Transverse colon (tissue), 4 donors: ENCODE measurements at regions not wholly inside any gene's neighbourhood (a gene's known extent, or its start where the extent isn't known, plus 50 kb on each side); places are given as distances from the start of the nearest gene placed in this dataset.

Experiments used
- DNase-seq: peaks from one replicate; pipeline ENCODE4 v3.0.0-alpha.2; 2019
- H3K27ac ChIP-seq, 4 donors: fragments of 200-600 bp; sonication (generic); 2 replicates each; pipeline ENCODE4 v1.5.1; 2016 to 2018; ENCODE audit warnings: inconsistent platforms in 4 of 4
- H3K27me3 ChIP-seq: fragments of 200-600 bp; sonication (generic); 2 replicates; pipeline ENCODE4 v1.5.1; 2017; ENCODE audit warnings: inconsistent platforms
- H3K36me3 ChIP-seq, 4 donors: fragments of 200-600 bp; sonication (generic); 2 replicates each; pipeline ENCODE4 v1.5.1; 2017 to 2019; ENCODE audit warnings: inconsistent platforms in 4 of 4
- H3K4me1 ChIP-seq, 4 donors: fragments of 200-600 bp; sonication (generic); 2 replicates each; pipeline ENCODE4 v1.5.1; 2017 to 2020; ENCODE audit warnings: inconsistent platforms in 4 of 4
- H3K4me3 ChIP-seq, 4 donors: fragments of 200-600 bp; sonication (generic); 1 replicate in 1 of 4; 2 replicates in 3 of 4; pipeline versions ENCODE4 v1.5.1 to v1.6.1; 2017 to 2019; ENCODE audit warnings: inconsistent platforms in 4 of 4
- H3K9me3 ChIP-seq, 2 donors: fragments of 200-600 bp; sonication (generic); 2 replicates each; pipeline ENCODE4 v1.5.1; 2017 to 2019; ENCODE audit warnings: inconsistent platforms in 2 of 2
- EP300 ChIP-seq: sonication (generic); formaldehyde crosslinking; IDR thresholded peaks from one replicate; pipeline ENCODE4 v1.6.1; 2017; ENCODE audit warnings: antibody characterized with exemption, low read depth
- POLR2A ChIP-seq: fragments of 450-650 bp; IDR thresholded peaks from one replicate; pipeline ENCODE4 v1.6.1; 2016; ENCODE audit warnings: antibody characterized with exemption, mild to moderate bottlenecking, moderate library complexity
- POLR2AphosphoS5 ChIP-seq, 3 donors: sonication (generic); formaldehyde crosslinking; IDR thresholded peaks; one replicate each; pipeline ENCODE4 v1.6.1; 2016; ENCODE audit warnings: antibody characterized with exemption in 3 of 3
- WGBS, 2 donors: methylation state at CpG; one replicate each; pipeline ENCODE4 v1.1.5; 2018; ENCODE audit warnings: low coverage in 1 of 2; 5-methylcytosine and 5-hydroxymethylcytosine counted together
- in situ Hi-C, 4 donors: fragments of 200-750 bp; cut with MboI; loops; one replicate each; pipeline versions ENCODE4 v1.15.0 to v1.15.1; 2017; ENCODE audit warnings: low sequenced_read_pairs in 3 of 4, low pct_ligation_motif_present in 1 of 4, low pct_unique_long_range_greater_than_20kb in 1 of 4
- intact Hi-C: fragments of 100-400 bp; cut with DNase I; formaldehyde crosslinking; loops from one replicate; pipeline ENCODE4 v1.15.1; 2023; ENCODE audit warnings: low total_unique reads
- TF ChIP-seq, protein P1 (sequence below), 5 experiments: fragments of 200-600 bp in 3 of 5; fragments of 450-650 bp in 2 of 5; sonication (generic) in 3 of 5; IDR thresholded peaks; 1 replicate in 2 of 5; 2 replicates in 3 of 5; pipeline ENCODE4 v1.5.1; 2016 to 2017; ENCODE audit warnings: antibody characterized with exemption in 5 of 5, inconsistent platforms in 3 of 5, mild to moderate bottlenecking in 2 of 5, moderate library complexity in 1 of 5

DNA sequence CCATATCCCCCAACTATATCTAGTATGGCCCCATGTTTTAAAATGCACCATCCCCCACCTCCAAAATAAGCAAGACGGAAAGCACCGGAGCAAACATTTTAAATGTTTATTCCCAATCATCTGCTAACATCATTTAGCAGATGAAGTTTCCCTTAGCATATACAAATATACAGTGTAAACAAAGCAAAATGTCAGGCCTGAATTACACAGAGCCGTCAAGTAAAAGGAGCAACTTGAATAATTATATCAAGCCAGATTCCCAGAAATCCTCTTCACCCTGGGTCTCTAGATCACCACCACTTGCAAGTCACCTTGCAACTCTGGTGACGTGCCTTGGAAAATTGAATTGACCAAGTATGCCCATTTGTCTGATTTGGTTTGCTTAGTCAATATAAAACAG lies 91.6 kb upstream of the COL1A2 start:
- no peaks in the 10 kb centered on the region for H3K27me3 ChIP-seq
- H3K36me3 ChIP-seq, result no peaks in the 10 kb centered on the region
- TF ChIP-seq POLR2A (no peak), POLR2AphosphoS5 (IDR thresholded peaks at IDR 0.05) (no peak), EP300 (no peak)
- TF ChIP-seq, protein P1, sequence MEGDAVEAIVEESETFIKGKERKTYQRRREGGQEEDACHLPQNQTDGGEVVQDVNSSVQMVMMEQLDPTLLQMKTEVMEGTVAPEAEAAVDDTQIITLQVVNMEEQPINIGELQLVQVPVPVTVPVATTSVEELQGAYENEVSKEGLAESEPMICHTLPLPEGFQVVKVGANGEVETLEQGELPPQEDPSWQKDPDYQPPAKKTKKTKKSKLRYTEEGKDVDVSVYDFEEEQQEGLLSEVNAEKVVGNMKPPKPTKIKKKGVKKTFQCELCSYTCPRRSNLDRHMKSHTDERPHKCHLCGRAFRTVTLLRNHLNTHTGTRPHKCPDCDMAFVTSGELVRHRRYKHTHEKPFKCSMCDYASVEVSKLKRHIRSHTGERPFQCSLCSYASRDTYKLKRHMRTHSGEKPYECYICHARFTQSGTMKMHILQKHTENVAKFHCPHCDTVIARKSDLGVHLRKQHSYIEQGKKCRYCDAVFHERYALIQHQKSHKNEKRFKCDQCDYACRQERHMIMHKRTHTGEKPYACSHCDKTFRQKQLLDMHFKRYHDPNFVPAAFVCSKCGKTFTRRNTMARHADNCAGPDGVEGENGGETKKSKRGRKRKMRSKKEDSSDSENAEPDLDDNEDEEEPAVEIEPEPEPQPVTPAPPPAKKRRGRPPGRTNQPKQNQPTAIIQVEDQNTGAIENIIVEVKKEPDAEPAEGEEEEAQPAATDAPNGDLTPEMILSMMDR (IDR thresholded peaks at IDR 0.05), result no peak
- no peak overlapping the region for H3K4me3 ChIP-seq
- DNase-seq, result no peak
- intact Hi-C loops (no loop called here), in situ Hi-C loops (no loop called here)
- no peaks in the 10 kb centered on the region for H3K9me3 ChIP-seq
- H3K4me1 ChIP-seq, result peaks cover 0 to 35% (median 19%) of the 10 kb centered on the region in 4 donors
- WGBS, 2 donors, result 51 to 60% methylated on average over 4 of the region's 4 CpGs
- peak overlapping the region; percentile 71 to 86 (median 78) for H3K27ac ChIP-seq

DNA sequence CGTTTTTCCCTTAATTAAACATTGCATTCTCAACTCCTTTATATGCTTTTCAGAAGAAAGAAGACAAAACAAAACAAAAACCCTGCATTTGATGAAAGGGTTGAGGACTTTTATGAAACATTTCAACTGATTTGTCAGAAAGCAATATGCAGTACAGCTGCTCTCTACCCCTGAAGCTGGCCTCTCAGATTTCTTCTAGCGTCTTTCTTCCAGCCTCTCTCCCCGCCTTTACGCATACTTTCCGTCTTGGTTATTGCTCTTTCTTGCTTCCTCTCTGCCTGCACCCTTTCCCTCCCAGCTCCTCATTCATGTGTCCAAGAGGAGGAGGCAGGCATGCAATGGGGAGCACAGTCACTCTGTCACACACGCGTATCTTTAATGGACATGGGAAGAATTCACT lies 91.0 kb upstream of the COL1A2 start:
- H3K27ac ChIP-seq, result peak overlapping the region; percentile 71 to 86 (median 78)
- TF ChIP-seq POLR2AphosphoS5 (IDR thresholded peaks at IDR 0.05) (peak in 1 of 3 donors; percentile 37), EP300 (no peak)
- no peaks in the 10 kb centered on the region for H3K9me3 ChIP-seq
- H3K4me3 ChIP-seq, result no peak overlapping the region
- in situ Hi-C loops (no loop called here), intact Hi-C loops (no loop called here)
- DNase-seq, result peak; percentile 10
- H3K27me3 ChIP-seq, result no peaks in the 10 kb centered on the region
- peaks cover 0 to 31% (median 19%) of the 10 kb centered on the region in 4 donors for H3K4me1 ChIP-seq
- 26 to 28% methylated on average over 7 of the region's 7 CpGs for WGBS, 2 donors
- no peaks in the 10 kb centered on the region for H3K36me3 ChIP-seq

DNA sequence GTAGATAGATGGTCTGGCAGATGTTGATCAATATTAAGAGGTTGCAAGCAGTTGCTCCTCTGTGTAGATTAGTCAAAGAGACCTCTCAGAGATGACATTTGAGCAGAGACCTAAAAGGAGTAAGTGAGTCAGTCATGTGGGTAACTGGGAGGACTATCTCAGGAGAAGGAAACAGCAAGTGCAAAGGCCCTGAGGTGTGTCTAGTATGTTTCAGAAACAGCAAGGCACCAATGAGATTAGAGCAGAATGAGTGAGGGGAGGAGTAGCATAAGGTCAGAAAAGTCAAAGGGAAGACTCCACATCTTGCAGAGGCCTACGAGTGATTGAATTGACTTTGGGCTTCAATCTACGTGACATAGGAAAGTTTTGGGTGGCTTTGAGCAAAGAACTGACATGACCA lies 89.8 kb upstream of the COL1A2 start:
- in situ Hi-C loops, result no loop called here
- Histone ChIP-seq H3K4me1 (peaks cover 0 to 28% (median 19%) of the 10 kb centered on the region in 4 donors), H3K36me3 (no peaks in the 10 kb centered on the region), H3K4me3 (no peak overlapping the region), H3K27me3 (no peaks in the 10 kb centered on the region), H3K27ac (peak overlapping the region in 1 of 4 donors; percentile 86), H3K9me3 (no peaks in the 10 kb centered on the region)
- intact Hi-C loops, result no loop called here
- no peak for DNase-seq
- TF ChIP-seq EP300, result no peak
- TF ChIP-seq POLR2A, result no peak
- TF ChIP-seq, protein P1 (IDR thresholded peaks at IDR 0.05), result no peak
- TF ChIP-seq POLR2AphosphoS5 (IDR thresholded peaks at IDR 0.05), result no peak
- WGBS, 2 donors, result 84 to 100% methylated on average over 2 of the region's 2 CpGs

DNA sequence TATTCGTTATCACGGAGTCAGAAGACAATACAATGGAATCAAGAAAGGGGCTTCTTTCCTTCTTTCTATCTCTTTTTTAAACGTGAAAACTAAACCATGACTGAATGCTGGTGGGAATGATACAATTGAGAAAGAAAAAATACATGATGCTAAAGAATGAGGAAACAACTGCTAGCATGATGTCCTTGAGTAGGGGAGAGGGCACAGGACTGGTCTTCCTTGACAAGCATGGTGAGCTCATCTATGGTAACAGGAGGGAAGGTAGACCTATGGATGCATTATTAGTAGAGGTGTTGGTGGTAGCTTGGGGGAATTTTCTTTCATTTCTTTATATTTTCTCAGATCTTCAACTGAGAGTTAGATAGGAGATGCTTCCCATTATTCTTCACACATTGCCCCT lies 88.9 kb upstream of the COL1A2 start:
- TF ChIP-seq POLR2AphosphoS5 (IDR thresholded peaks at IDR 0.05), result no peak
- no peak for TF ChIP-seq POLR2A
- no peak for TF ChIP-seq EP300
- TF ChIP-seq, protein P1 (IDR thresholded peaks at IDR 0.05), result no peak
- Histone ChIP-seq H3K36me3 (no peaks in the 10 kb centered on the region), H3K27me3 (no peaks in the 10 kb centered on the region), H3K27ac (no peak overlapping the region), H3K9me3 (no peaks in the 10 kb centered on the region), H3K4me1 (peaks cover 0 to 23% (median 15%) of the 10 kb centered on the region in 4 donors), H3K4me3 (no peak overlapping the region)
- intact Hi-C loops, result no loop called here
- WGBS, 2 donors, result 45 to 91% methylated on average over 3 of the region's 3 CpGs
- no peak for DNase-seq
- in situ Hi-C loops, result no loop called here

DNA sequence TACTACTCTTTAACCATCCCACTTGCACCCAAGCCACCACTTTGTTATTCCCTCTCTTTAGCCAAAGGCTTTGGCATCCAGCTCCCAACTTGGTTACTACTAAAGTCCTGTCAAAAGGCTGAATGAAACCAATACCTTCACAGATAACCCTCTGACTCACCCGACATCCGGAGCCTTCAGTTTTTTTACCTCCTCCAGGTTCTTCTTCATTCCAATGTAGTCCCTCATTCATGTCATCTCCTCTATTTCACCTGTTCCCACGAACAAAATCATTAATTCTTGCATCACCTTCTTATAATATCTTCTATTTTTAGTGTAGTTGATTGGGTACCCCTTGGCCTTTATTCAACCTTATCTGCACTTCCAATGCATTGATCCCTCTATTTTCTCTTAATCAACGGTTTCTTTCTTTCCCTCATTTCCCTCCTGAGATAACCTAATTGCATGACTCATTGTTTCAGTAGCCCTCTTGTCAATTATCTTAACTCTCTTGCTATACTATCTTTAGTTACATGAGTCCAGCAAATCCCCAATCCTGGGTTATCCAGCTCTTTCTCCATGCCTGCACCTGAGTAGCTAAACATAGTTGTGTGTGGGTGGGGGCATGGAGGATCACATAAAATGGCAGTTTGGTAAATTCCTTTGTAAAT lies 87.2 kb upstream of the COL1A2 start:
- no peak overlapping the region for H3K4me3 ChIP-seq
- in situ Hi-C loops, result no loop called here
- H3K9me3 ChIP-seq, result no peaks in the 10 kb centered on the region
- intact Hi-C loops, result no loop called here
- no peak overlapping the region for H3K27ac ChIP-seq
- DNase-seq, result no peak
- no peak for TF ChIP-seq POLR2A
- TF ChIP-seq EP300, result no peak
- TF ChIP-seq POLR2AphosphoS5 (IDR thresholded peaks at IDR 0.05), result no peak
- TF ChIP-seq, protein P1 (IDR thresholded peaks at IDR 0.05), result no peak
- H3K27me3 ChIP-seq, result no peaks in the 10 kb centered on the region
- no peaks in the 10 kb centered on the region for H3K36me3 ChIP-seq
- 66 to 80% methylated on average over 4 of the region's 4 CpGs for WGBS, 2 donors
- peaks cover 0 to 14% (median 10%) of the 10 kb centered on the region in 4 donors for H3K4me1 ChIP-seq
